ENCODE measurements at regions not wholly inside any gene's neighbourhood (a gene's known extent, or its start where the extent isn't known, plus 50 kb on each side); places are given as distances from the start of the nearest gene placed in this dataset.

GRCh38 chr21:35376406-35377135, 327.5 kb upstream of the RUNX1 start:
- no peak for FAIRE-seq
- DNase-seq (ENCODE audit: extremely low spot score, insufficient read length, low read depth): no peak

- FAIRE-seq (no peak), DNase-seq (ENCODE audit: extremely low spot score, insufficient read length, low read depth) (no peak)
Measured at GRCh38 chr21:35375115-35375514, 326.0 kb upstream of the RUNX1 start.

GRCh38 chr21:35373998-35374397, 324.9 kb upstream of the RUNX1 start:
- no peak for FAIRE-seq
- DNase-seq (ENCODE audit: extremely low spot score, insufficient read length, low read depth): no peak

GRCh38 chr21:35372201-35372600, 323.1 kb upstream of the RUNX1 start:
- FAIRE-seq: no peak

GRCh38 chr21:35370671-35371070, 321.6 kb upstream of the RUNX1 start:
- DNase-seq (ENCODE audit: extremely low spot score, insufficient read length, low read depth): no peak
- no peak for FAIRE-seq

More at GRCh38 chr21:35372201-35372600, 323.1 kb upstream of the RUNX1 start:
- DNase-seq (ENCODE audit: extremely low spot score, insufficient read length, low read depth): no peak

- DNase-seq (ENCODE audit: extremely low spot score, insufficient read length, low read depth): no peak
- FAIRE-seq: no peak
Measured at GRCh38 chr21:35370071-35370470, 321.0 kb upstream of the RUNX1 start.

- no peak for DNase-seq (ENCODE audit: extremely low spot score, insufficient read length, low read depth)
- no peak for FAIRE-seq
Measured at GRCh38 chr21:35368326-35368725, 319.2 kb upstream of the RUNX1 start.

GRCh38 chr21:35367553-35367952, 318.5 kb upstream of the RUNX1 start:
- FAIRE-seq: no peak
- DNase-seq (ENCODE audit: extremely low spot score, insufficient read length, low read depth): no peak

GRCh38 chr21:35366394-35367080, 317.4 kb upstream of the RUNX1 start:
- DNase-seq (ENCODE audit: extremely low spot score, insufficient read length, low read depth): no peak

GRCh38 chr21:35363458-35363857, 314.4 kb upstream of the RUNX1 start:
- FAIRE-seq (no peak), DNase-seq (ENCODE audit: extremely low spot score, insufficient read length, low read depth) (no peak)

More at GRCh38 chr21:35366394-35367080, 317.4 kb upstream of the RUNX1 start:
- FAIRE-seq: no peak

GRCh38 chr21:35361988-35362387, 312.9 kb upstream of the RUNX1 start:
- DNase-seq (ENCODE audit: extremely low spot score, insufficient read length, low read depth) (no peak), FAIRE-seq (no peak)

- DNase-seq (ENCODE audit: extremely low spot score, insufficient read length, low read depth): no peak
- FAIRE-seq: no peak
Measured at GRCh38 chr21:35360870-35361570, 311.9 kb upstream of the RUNX1 start.

- FAIRE-seq: no peak
- no peak for DNase-seq (ENCODE audit: extremely low spot score, insufficient read length, low read depth)
Measured at GRCh38 chr21:35359076-35359475, 310.0 kb upstream of the RUNX1 start.

- FAIRE-seq: no peak
- no peak for DNase-seq (ENCODE audit: extremely low spot score, insufficient read length, low read depth)
Measured at GRCh38 chr21:35358008-35358407, 308.9 kb upstream of the RUNX1 start.

GRCh38 chr21:35357041-35357780, 308.1 kb upstream of the RUNX1 start:
- FAIRE-seq: no peak

GRCh38 chr21:35354078-35354477, 305.0 kb upstream of the RUNX1 start:
- DNase-seq (ENCODE audit: extremely low spot score, insufficient read length, low read depth) (no peak), FAIRE-seq (no peak)

More at GRCh38 chr21:35357041-35357780, 308.1 kb upstream of the RUNX1 start:
- DNase-seq (ENCODE audit: extremely low spot score, insufficient read length, low read depth): no peak

GRCh38 chr21:35352793-35353192, 303.7 kb upstream of the RUNX1 start:
- FAIRE-seq (no peak), DNase-seq (ENCODE audit: extremely low spot score, insufficient read length, low read depth) (no peak)

GRCh38 chr21:35352066-35352770, 303.1 kb upstream of the RUNX1 start:
- FAIRE-seq (no peak), DNase-seq (ENCODE audit: extremely low spot score, insufficient read length, low read depth) (no peak)

- FAIRE-seq (no peak), DNase-seq (ENCODE audit: extremely low spot score, insufficient read length, low read depth) (no peak)
Measured at GRCh38 chr21:35351434-35351833, 302.3 kb upstream of the RUNX1 start.

- FAIRE-seq (no peak), DNase-seq (ENCODE audit: extremely low spot score, insufficient read length, low read depth) (no peak)
Measured at GRCh38 chr21:35350965-35351364, 301.9 kb upstream of the RUNX1 start.
